Esophagus squamous epithelium (tissue), 5 donors: ENCODE measurements at regions not wholly inside any gene's neighbourhood (a gene's known extent, or its start where the extent isn't known, plus 50 kb on each side); places are given as distances from the start of the nearest gene placed in this dataset.

ENCODE experiments used
- DNase-seq: peaks from one replicate; lab custom pipeline; 2025; lab: John Stamatoyannopoulos, UW
- H3K27ac ChIP-seq, 4 donors: fragments of 200-600 bp; sonication (generic); one replicate each; pipeline ENCODE4 v1.5.1; 2016 to 2019; ENCODE audit warnings: mild to moderate bottlenecking in 1 of 4
- H3K27me3 ChIP-seq, 4 donors: fragments of 200-600 bp; sonication (generic); 1 replicate in 3 of 4; 2 replicates in 1 of 4; pipeline versions ENCODE4 v1.5.1 to v1.6.0; 2017 to 2021; ENCODE audit warnings: antibody characterized with exemption in 1 of 4
- H3K36me3 ChIP-seq, 3 donors: fragments of 200-600 bp; sonication (generic); one replicate each; pipeline ENCODE4 v1.5.1; 2016 to 2019
- H3K4me1 ChIP-seq, 3 donors: fragments of 200-600 bp; sonication (generic); one replicate each; pipeline ENCODE4 v1.5.1; 2017 to 2019
- H3K4me3 ChIP-seq, 4 donors: fragments of 200-600 bp; sonication (generic); 1 replicate in 3 of 4; 2 replicates in 1 of 4; pipeline ENCODE4 v1.5.1; 2016 to 2019; ENCODE audit warnings: mild to moderate bottlenecking in 2 of 4, moderate library complexity in 1 of 4
- H3K9me3 ChIP-seq, 3 donors: fragments of 200-600 bp; sonication (generic); one replicate each; pipeline ENCODE4 v1.5.1; 2016 to 2019
- POLR2A ChIP-seq, 4 donors: fragments of 450-650 bp; IDR thresholded peaks; one replicate each; pipeline ENCODE4 v1.6.1; 2017; ENCODE audit warnings: antibody characterized with exemption in 4 of 4, mild to moderate bottlenecking in 4 of 4, moderate library complexity in 3 of 4
- WGBS, 2 donors: methylation state at CpG; one replicate each; pipeline ENCODE4 v1.1.5; 2018; 5-methylcytosine and 5-hydroxymethylcytosine counted together
- intact Hi-C: fragments of 100-400 bp; cut with DNase I; formaldehyde crosslinking; loops from one replicate; pipeline ENCODE4 v1.15.0; 2022
- TF ChIP-seq, protein P1 (sequence below), 6 experiments: fragments of 450-650 bp in 4 of 6; fragments of 200-600 bp in 2 of 6; sonication (generic) in 2 of 6; IDR thresholded peaks; one replicate each; pipeline ENCODE4 v1.5.1; 2016 to 2019; ENCODE audit warnings: antibody characterized with exemption in 6 of 6, mild to moderate bottlenecking in 4 of 6, moderate library complexity in 4 of 6
- donor health status: DM: yes; HTN: yes; CAD: no.

DNA sequence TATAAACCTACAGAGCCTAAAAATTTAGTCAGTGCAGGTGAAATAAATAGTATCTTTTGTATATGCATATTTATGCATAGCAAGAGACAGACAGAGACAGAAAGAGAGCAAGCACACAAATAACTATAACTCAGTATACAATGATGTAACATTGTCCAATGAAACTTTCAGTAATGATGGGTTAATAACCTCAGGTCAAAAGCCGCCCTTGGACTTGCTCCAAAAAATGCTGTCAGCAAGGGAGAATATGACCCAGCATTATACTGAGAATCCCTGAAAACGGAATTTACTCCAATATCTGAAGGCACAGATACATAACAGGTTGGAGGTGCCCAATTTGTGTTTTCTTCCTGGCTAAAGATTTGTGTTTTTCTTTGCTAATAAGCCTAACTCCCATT, 590.6 kb upstream of the NOX3 start:
- H3K27me3 ChIP-seq: no peaks in the 10 kb centered on the region
- no peak overlapping the region for H3K27ac ChIP-seq
- intact Hi-C loops: no loop called here
- no peaks in the 10 kb centered on the region for H3K4me1 ChIP-seq
- no peak for DNase-seq
- no peaks in the 10 kb centered on the region for H3K9me3 ChIP-seq
- H3K4me3 ChIP-seq: no peak overlapping the region
- no peak for TF ChIP-seq POLR2A (IDR thresholded peaks at IDR 0.05)
- TF ChIP-seq, protein P1, sequence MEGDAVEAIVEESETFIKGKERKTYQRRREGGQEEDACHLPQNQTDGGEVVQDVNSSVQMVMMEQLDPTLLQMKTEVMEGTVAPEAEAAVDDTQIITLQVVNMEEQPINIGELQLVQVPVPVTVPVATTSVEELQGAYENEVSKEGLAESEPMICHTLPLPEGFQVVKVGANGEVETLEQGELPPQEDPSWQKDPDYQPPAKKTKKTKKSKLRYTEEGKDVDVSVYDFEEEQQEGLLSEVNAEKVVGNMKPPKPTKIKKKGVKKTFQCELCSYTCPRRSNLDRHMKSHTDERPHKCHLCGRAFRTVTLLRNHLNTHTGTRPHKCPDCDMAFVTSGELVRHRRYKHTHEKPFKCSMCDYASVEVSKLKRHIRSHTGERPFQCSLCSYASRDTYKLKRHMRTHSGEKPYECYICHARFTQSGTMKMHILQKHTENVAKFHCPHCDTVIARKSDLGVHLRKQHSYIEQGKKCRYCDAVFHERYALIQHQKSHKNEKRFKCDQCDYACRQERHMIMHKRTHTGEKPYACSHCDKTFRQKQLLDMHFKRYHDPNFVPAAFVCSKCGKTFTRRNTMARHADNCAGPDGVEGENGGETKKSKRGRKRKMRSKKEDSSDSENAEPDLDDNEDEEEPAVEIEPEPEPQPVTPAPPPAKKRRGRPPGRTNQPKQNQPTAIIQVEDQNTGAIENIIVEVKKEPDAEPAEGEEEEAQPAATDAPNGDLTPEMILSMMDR (IDR thresholded peaks at IDR 0.05): no peak
- H3K36me3 ChIP-seq: no peaks in the 10 kb centered on the region
- WGBS, 2 donors: 43 to 64% methylated on average over 2 of the region's 2 CpGs

DNA sequence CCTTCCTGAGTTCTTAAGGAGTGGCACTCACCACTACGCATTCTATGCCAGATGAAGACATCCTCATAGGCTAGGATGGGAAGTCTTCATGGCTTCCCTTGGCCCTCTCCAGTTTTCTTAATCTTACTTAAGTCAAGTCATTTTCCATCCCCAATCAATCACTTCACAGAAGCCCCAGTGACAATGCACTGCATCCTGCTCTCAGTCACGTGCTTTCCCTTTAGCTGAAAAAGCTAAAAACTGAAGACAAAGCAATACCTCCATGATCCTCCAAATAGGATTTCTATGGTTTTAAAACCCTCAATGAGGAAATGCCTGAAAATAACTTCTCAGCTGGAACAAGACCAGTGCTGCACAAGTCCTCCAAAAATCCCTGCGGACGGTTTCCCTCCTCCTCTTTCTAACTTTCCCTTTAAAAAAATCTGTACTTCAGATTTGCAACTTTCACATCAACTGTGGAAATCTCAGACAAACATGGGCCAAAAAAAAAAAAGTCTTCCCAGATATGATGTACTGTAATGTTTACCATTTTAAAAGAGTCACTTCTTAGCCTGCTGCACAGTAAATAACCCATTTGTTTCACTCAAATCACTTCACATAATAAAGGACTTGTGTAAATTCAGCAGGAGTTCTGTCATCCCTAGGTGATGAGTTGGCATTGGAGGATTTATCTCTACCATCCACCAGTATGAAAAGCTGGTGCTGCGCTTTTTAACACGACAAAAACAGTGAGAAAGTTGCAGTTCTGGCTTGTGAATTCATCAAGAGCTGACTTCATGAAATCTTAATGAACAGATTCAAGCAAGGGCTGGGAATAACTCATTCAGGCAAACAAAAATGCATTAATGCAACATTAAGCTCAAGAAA, 590.0 kb upstream of the NOX3 start:
- no peak for DNase-seq
- intact Hi-C loops: no loop called here
- no peak overlapping the region for H3K27ac ChIP-seq
- no peak for TF ChIP-seq POLR2A (IDR thresholded peaks at IDR 0.05)
- TF ChIP-seq, protein P1 (IDR thresholded peaks at IDR 0.05): no peak
- 46 to 61% methylated on average over 6 of the region's 6 CpGs for WGBS, 2 donors
- no peaks in the 10 kb centered on the region for H3K36me3 ChIP-seq
- H3K9me3 ChIP-seq: no peaks in the 10 kb centered on the region
- no peaks in the 10 kb centered on the region for H3K27me3 ChIP-seq
- H3K4me1 ChIP-seq: no peaks in the 10 kb centered on the region
- no peak overlapping the region for H3K4me3 ChIP-seq

DNA sequence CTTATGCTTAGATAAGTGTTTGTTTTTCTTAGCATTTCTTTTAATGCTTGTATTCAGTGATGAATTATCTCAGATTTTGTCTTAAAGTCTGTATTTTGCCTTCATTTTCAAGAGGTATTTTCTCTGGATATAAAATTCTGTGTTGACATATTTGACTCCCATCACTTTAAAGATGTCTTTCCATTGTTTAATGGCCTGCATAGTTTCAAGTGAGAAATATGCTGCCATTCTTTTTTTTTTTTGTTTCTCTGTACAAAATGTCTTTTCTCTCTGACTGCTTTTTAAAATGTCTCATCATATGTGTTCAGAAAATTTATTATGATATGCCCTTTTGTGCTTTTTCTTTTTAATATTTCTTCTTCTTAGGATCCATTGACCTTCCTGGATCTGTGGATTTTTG, 578.0 kb upstream of the NOX3 start:
- H3K36me3 ChIP-seq: no peaks in the 10 kb centered on the region
- no peak overlapping the region for H3K4me3 ChIP-seq
- H3K4me1 ChIP-seq: peaks cover 0 to 3% (median 0%) of the 10 kb centered on the region in 3 donors
- H3K27me3 ChIP-seq: no peaks in the 10 kb centered on the region
- peaks cover 0 to 9% (median 0%) of the 10 kb centered on the region in 3 donors for H3K9me3 ChIP-seq
- intact Hi-C loops: no loop called here
- no peak for DNase-seq
- TF ChIP-seq POLR2A (IDR thresholded peaks at IDR 0.05): no peak
- TF ChIP-seq, protein P1 (IDR thresholded peaks at IDR 0.05): no peak
- H3K27ac ChIP-seq: no peak overlapping the region

DNA sequence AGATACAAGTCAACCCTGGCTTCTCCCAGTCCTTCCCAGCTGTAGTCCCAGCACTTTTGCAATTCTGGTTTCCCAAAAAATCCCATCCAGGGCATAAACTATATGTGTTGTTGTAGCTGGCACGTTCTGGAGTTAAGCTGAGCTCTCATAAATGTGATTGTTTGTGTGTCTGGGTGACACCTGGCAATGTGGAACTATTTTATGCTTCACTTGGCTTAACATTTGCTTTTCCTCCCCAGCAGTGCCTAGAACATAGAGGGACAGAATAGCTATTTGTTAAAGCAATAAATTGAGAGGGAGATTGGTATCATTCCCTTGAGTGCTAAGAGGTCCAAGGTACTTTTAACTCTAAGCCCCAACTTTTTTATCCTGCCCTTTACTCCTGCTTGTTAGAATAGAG, 575.9 kb upstream of the NOX3 start:
- peaks cover 0 to 9% (median 0%) of the 10 kb centered on the region in 3 donors for H3K9me3 ChIP-seq
- intact Hi-C loops: no loop called here
- WGBS, 2 donors: 18 to 86% methylated on average over 1 of the region's 1 CpG

DNA sequence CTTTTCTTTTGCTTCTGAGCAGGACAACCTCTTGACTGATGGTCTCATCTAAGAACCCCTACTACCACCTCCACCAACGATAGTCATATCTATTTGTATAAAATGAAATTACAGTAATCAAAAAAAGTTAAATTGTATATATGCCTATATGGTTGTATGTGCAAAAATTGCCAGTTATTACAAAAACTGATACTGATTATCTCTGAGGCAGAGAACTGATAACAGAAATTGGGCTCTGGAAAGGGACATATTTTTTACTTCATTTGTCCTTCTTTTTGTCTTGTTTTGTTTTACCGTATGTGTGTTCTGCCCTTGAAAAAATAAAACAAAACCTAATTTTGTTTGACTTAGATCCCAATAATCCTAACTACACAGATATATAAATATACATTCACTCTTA, 574.4 kb upstream of the NOX3 start:
- Histone ChIP-seq H3K9me3 (peaks cover 0 to 17% (median 9%) of the 10 kb centered on the region in 3 donors), H3K4me1 (peaks cover 0 to 5% (median 0%) of the 10 kb centered on the region in 3 donors), H3K27ac (no peak overlapping the region), H3K36me3 (no peaks in the 10 kb centered on the region), H3K27me3 (no peaks in the 10 kb centered on the region), H3K4me3 (no peak overlapping the region)
- intact Hi-C loops: no loop called here
- TF ChIP-seq, protein P1 (IDR thresholded peaks at IDR 0.05): no peak
- TF ChIP-seq POLR2A (IDR thresholded peaks at IDR 0.05): no peak
- WGBS, 2 donors: 81 to 92% methylated on average over 2 of the region's 2 CpGs
- DNase-seq: no peak

More for the DNA sequence above, 575.9 kb upstream of the NOX3 start:
- Histone ChIP-seq H3K27ac (no peak overlapping the region), H3K4me3 (no peak overlapping the region), H3K4me1 (peaks cover 0 to 5% (median 0%) of the 10 kb centered on the region in 3 donors), H3K36me3 (no peaks in the 10 kb centered on the region), H3K27me3 (no peaks in the 10 kb centered on the region)
- TF ChIP-seq POLR2A (IDR thresholded peaks at IDR 0.05): no peak
- TF ChIP-seq, protein P1 (IDR thresholded peaks at IDR 0.05): no peak
- DNase-seq: no peak
